Peyer's patch (tissue), 4 donors: ENCODE measurements at regions not wholly inside any gene's neighbourhood (a gene's known extent, or its start where the extent isn't known, plus 50 kb on each side); places are given as distances from the start of the nearest gene placed in this dataset.

Experiments used
- POLR2A ChIP-seq, 2 donors: fragments of 450-650 bp; IDR thresholded peaks; one replicate each; pipeline ENCODE4 v1.5.1; 2017; ENCODE audit warnings: antibody characterized with exemption in 2 of 2, mild to moderate bottlenecking in 2 of 2, moderate library complexity in 2 of 2
- TF ChIP-seq, protein P1 (sequence below), 6 experiments: fragments of 450-650 bp in 4 of 6; fragments of 200-600 bp in 2 of 6; sonication (generic) in 1 of 6; IDR thresholded peaks; one replicate each; pipeline ENCODE4 v1.5.1; 2017 to 2019; ENCODE audit warnings: antibody characterized with exemption in 6 of 6, mild to moderate bottlenecking in 3 of 6, moderate library complexity in 1 of 6

DNA sequence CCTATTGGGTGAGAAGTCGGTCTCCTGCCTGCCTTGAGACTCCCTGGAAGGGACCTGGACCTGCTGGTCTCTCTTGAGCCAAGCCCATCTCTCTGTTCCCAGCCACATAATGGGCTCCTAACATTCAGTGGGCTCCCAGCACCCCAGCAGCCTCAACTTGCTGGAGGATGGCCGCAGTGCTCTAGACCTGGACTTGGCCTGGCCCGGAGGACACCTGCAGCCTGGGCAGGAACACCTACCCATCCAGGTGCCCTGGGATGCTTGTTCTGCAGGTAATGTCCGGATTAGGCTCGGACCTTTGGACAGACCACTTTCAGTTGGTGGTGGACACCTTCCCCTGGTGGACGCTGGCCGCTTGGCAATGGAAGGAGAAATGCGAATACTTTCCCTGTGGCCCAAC, 214.6 kb downstream of the URI1 start:
- TF ChIP-seq, protein P1, sequence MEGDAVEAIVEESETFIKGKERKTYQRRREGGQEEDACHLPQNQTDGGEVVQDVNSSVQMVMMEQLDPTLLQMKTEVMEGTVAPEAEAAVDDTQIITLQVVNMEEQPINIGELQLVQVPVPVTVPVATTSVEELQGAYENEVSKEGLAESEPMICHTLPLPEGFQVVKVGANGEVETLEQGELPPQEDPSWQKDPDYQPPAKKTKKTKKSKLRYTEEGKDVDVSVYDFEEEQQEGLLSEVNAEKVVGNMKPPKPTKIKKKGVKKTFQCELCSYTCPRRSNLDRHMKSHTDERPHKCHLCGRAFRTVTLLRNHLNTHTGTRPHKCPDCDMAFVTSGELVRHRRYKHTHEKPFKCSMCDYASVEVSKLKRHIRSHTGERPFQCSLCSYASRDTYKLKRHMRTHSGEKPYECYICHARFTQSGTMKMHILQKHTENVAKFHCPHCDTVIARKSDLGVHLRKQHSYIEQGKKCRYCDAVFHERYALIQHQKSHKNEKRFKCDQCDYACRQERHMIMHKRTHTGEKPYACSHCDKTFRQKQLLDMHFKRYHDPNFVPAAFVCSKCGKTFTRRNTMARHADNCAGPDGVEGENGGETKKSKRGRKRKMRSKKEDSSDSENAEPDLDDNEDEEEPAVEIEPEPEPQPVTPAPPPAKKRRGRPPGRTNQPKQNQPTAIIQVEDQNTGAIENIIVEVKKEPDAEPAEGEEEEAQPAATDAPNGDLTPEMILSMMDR (IDR thresholded peaks at IDR 0.05), result no peak
- TF ChIP-seq POLR2A (IDR thresholded peaks at IDR 0.05), result no peak
